Activated CD8-positive, alpha-beta memory T cell treated with anti-CD3 and anti-CD28 coated beads, Interleukin-2, amount 50 U/mL, for 1 hour (primary cell): ENCODE measurements at regions not wholly inside any gene's neighbourhood (a gene's known extent, or its start where the extent isn't known, plus 50 kb on each side); places are given as distances from the start of the nearest gene placed in this dataset.

Source experiments
- DNase-seq: peaks from one replicate; pipeline ENCODE4 v3.0.0-alpha.2; 2020; ENCODE audit errors: extremely low read depth

DNA sequence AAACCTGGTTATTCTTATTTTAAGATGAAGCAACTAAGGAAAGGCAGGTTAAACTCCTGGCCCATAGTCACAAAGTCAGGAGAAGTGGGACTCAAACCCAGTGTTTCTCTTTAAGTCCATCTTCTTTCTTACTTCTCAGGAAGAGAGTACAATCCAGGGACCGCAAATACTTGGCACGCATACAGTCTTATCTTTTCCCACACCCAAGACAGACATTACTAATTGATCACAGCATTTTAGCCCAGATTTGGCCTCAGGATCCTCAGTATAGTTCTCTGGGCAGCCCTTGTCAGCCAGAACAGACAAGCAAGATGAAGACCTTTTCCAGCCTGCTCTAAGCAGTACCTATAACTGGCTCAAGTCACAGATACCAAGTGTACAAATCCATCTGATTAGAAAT lies 125.5 kb upstream of the RAI14 start:
- DNase-seq: no peak

DNA sequence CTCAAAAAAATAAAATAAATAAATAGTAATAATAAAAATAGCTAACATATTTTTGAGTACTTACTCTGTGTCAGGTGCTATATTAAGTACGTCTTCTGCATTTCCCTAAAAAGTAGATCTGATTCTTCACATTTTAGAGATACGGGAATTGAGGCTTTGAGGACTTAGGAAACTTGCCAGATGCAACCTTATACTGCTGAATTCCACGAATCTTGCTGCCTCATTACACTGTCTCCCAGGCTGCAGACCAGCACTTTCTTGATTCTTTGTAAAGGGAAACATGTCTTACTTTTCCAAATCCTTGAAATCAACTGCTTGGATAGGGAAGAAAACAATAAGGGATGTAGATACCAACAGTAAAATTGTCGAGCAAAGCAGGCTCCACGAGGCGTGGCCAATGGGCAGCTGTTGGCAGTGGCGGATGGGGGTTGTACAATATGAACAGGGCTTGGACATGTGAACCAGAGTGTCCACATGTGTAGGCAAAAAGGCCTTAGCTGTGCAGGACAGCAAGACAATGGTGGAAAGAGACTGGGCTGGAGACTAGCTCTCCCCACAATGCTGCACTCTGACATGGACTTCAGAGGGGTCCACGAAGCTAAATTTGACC lies 124.3 kb upstream of the RAI14 start:
- no peak for DNase-seq

DNA sequence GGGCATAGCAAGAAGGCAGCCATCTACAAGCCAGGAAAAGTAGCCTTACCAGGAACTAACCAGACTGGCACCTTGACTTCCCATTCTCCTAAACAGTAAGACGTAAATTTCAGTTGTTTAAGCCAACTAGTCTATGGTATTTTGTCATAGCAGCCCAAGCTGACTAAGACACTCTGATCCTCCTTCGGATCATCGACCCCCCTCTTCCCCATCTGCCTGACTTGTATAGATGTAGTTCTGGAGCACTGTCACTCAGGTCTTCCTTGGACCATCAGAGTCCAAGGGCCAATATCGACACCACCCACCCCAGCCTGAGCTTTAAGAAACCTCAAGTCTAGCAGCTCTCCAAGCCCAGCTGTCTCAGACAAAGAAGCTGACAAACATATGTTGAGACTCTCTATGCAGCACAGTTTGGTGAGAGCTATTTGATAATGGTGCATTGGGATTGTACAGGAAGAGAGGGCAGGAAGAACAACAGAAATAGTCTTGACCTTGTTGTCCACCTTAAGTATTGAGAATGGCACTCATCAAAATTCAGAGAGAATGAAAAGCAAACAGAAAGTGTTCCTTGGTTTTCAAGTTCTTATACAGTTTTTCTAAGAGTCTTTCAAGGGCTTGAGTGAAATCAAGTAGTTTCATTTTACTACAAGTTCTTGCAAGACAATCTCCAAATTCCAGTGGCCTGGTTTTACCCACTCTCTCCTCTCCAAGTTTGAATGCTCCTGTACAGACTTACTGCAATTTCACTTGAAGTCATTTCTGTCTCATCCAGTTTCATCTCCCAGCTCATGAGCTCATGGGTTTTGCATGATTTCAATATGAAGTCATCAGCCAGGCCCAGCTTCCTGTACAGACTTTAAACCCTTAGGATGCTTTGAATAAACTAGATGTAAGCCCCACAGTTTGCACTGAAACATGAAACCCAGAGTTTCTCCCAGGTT lies 122.3 kb upstream of the RAI14 start:
- DNase-seq: no peak

DNA sequence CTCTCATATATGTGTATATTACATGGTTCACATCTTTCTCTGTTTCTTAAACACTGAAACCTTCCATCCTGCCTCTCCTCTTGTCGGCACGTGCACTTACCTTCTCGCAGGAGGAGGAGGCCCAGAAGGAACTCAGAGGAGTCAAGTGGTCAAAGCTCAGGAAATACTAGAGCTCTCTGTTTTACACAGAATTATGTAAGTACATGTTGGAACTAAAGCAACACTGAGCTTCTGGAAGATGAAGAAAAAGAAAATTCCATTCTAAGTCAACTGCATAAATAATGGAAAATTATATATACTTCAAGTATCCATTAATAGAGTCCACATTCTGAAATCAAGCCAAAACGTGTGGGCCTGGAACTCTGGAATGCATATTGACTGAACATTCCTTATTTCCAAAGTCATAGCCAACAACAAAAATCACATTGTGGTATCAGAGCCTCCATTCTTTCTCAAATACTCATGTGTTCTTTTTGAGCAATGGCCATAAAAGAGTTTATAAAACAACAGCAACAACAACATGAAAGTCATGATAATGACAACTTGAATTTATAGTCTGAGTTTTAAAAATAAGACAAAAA lies 121.5 kb upstream of the RAI14 start:
- DNase-seq: no peak

DNA sequence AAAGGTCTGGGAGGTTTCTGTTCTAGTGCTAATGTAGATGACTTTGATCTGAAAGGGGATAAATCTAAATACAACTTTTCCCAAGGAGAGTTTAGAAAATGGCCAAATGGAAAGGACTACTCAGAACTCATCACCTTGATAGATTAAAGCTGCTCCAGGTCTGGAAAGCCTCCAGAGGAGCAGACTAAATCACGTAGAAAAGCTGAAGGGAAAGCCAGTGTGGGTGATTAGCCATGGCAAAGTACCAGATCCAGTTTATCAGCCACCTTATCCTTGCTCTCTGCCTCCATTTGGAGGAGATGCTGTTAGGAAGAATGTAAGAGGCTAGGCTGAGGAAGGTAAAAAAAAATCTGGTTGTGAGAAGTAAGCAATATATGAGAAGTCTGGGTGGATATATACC lies 120.7 kb upstream of the RAI14 start:
- DNase-seq: no peak

DNA sequence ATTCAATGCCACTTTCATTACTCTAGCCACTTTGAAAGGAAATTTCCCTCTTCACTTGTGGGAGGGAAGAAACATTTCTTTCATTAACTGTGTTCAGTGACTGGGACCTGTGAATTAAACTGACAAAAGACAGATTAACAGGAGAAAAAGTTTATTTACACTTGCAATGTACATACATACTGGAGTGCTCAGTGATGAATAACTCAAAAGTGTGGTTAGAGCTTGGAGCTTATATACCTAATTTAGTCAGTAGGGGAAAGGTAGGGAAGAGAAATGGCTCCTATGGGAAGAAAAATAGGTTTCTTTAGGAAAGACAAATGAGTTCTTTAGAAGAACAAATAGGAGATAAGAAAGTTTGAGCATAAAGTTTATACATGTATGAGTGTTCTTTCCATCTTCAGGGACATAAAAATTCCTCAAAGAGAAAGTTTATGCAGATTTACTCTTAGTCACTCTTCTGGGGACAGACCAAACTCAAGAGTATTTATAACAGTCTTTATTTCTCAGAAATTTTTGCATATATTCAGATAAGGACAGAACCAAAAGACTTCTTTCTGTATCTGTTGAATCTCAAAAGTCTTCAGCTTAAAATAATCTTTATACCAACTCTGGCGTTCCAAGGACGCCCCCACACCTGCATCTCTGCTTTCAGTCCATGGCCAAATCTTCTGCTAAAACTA lies 120.0 kb upstream of the RAI14 start:
- DNase-seq: no peak

DNA sequence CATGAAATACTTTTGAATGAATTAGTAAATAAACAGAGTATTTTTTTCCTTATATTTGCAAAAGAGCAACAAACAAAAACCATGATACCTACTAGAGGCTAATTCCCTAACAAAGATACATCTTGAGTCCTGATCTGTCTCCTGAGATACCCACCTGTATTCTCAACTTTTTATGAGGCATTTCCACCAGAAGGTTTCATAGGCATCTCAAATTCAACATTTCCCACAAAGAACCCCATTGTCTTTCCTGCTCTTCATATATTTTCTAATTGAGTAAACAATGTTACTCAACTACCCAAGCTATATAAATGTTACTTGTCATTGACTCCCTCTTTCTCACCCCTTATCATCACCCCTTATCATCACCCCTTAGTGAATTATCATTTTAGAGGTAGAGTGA lies 119.4 kb upstream of the RAI14 start:
- DNase-seq: no peak

DNA sequence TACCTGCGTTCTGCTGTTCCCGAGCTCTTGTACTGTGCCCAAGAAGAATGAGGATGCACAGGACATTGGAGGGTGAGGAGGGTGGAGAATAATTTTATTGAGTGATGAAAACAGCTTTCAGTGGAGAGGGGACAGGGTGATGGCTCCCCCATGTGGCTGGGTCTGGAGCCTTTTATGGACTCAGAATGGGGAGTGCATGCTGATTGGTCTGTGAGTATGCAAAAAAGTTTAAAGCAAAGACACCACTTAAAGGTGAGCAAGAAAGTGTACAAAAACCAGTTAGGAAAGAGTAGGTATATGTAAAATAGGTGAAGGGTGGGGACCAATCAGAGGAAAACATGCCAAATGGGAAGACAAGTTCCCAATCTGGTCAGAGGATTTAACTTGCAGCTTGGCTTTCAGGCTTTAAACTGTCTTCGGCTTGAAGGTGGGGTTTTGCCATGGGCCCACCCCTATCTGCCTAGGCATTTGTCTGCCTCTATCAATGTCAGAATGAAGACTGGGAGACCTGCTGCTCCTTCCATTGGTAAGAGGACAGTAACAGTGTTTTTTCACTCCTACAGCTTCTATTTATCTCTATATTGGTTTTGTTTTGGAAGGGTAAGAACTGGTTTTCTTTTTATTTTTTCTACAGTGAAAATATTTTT lies 118.0 kb upstream of the RAI14 start:
- DNase-seq: no peak

DNA sequence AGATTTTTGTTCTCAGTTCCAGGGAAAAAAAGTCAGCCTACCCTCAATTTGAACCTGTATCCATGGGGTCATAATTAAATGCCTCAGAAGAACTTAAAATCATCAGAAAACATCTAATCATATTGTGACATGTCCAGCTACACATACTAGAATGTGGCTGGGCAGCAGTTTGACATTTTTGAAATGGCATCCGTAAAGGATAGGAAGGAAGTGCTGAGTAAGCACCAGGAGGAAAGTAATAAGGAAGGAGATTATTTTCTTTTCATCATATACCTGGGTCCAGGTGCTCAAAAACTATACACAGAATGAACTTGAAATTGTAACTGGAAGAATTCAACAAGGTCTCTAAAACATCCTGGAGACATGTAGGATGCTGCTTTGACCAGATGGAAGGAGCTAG lies 116.9 kb upstream of the RAI14 start:
- DNase-seq: no peak

DNA sequence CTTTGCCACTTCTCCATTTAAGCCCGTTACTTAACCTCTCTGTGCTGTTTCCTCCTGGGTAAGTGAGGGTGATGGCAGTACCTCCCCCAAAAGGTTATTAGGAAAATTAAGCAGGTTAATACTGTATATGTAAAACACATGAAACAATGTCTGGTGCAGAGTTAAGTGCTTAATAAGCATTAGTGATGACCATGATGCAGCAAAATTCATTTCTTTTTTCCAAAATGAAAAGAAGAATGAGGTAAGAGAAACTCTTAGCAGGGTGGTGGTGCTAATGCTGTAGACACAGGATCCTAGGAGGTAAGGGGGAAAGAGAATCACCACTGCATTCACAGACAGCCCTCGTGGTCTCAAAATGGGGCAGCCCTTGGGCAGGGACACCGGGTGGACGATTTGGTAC lies 115.1 kb upstream of the RAI14 start:
- no peak for DNase-seq

DNA sequence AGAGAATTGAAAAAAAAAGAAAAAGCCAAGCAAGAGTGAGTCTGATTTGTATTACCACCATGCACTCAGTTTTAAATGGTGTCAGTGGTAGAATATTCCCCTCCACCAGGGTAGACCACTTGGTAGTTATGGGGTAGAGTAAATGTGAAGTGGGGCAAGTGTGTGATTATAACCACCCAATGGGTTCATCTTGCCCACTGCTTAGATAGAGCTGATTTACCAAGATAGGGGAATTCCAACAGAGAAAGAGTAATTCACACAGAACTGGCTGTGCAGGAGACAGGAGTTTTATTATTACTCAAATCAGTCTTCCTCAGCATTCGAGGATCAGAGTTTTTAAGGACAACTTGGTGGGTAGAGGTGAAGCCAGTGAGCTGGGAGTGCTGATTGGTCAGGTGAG lies 113.3 kb upstream of the RAI14 start:
- DNase-seq: no peak

DNA sequence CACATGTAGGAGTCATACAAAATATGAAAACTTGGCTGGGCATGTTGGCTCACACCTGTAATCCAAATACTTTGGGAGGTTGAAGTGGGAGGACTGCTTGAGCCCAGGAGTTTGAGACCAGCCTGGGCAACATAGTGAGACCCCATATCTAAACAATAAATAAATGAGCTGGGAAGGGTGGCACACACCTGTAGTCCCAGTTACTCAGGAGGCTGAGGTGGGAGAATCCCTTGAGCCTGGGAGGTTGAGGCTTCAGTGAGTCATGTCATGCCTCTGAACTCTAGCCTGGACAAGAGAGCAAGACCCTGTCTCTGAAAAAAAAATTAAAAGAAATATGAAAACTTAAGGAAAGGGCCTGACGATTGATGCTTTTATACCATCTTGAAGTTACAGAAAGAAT lies 112.4 kb upstream of the RAI14 start:
- no peak for DNase-seq

DNA sequence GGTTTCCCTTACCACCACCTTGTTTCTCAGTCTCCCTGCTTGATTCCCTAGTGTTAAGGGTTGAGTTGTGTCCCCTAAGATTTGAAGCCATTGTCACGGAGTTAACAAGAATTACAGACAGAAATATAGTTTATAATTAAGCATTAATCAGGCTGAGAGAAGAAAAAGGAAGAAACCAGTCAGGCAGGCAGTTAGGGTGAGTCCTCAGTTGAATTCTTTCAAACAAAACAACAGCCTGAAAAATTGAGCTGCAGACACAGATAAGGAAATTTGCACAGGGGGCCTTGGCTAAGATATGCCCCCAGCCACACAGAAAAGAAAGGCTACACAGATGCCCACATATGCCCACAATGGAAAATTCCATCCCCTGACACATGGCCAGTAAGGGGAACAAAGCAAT lies 111.7 kb upstream of the RAI14 start:
- DNase-seq: no peak

DNA sequence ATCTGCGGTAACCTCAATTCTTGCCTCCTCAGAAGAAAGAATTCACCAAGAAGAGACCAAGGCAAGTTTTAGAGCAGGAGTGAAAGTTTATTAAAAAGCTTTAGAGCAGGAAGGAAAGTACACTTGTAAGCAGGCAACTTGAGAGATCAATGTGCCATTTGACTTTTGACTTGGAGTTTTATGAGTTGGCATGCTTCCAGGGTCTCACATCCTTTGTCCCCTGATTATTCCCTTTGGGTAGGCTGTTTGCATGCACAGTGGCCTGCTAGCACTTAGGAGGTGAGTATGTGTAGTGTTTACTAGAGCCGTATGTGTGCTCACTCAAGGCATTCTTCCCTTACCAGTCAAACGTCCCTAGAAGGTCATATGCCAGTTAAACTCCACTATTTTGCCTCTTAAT lies 111.0 kb upstream of the RAI14 start:
- no peak for DNase-seq

DNA sequence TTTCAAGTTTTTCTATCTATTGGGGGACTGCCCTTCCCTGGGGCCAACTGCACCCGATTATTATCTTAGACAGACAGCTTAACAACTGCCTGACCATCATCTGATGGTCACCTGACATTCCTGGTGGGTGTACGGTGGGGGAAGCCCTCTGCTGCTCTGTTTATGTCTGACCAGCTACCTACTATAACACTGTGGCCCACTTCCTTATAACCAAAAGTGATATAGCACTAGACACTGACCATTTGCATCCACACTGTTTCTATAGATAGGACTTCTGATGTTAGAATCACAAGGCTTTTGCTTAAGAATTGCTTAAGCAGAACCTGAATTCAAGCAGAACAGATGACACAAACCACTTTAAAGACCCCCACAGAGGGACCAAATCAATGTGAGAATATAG lies 110.5 kb upstream of the RAI14 start:
- no peak for DNase-seq

DNA sequence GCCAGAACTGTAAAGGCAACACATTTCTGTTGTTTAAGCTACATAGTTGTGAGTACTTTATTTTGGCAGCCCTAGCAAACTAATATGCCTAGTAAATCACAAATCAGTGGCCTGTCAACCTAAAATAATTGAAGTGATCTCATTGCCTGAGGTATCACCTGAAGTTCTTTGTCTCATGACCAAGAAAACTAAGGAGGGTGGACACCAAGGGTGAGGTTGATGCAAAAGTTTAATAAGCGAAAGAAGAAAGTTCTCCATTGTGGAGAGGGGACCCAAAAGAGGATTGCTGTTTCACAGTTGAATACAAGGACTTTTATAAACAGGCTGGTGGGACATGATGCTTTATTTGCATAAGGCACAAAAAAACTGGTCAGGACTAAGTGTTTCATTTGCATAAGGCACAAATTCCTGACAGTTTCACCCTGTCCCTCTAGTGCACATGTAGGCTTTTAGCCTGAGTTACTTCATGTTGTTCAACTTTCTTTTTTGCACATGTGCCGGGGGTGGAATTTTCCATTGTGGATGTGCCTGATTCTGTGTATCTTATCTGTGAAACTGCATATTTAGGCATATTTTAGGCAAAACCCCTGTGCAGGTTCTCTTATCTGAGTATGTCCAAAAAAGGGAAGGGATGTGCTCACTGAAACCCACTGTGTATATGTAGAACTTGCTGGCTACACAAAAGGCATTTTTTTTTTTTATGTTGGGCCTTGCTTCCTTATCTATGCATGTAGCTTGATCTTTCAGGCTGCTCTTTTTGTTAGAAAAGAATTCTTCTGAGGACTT lies 108.6 kb upstream of the RAI14 start:
- DNase-seq: no peak

DNA sequence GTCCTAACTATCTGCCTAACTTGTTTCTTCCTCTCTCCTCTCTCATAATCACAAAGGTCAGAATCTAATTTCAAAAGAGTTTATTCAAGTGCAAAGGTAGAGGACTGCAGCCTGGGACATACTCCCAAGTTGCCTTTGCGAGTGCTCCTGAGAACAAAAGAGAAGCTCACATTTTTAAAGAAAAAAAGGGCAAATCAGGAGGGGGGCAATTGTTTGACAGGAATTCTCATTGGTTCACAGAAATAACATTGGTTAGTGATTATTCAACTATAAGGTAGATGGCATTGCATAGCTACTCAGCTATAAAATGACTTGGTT lies 108.1 kb upstream of the RAI14 start:
- no peak for DNase-seq

DNA sequence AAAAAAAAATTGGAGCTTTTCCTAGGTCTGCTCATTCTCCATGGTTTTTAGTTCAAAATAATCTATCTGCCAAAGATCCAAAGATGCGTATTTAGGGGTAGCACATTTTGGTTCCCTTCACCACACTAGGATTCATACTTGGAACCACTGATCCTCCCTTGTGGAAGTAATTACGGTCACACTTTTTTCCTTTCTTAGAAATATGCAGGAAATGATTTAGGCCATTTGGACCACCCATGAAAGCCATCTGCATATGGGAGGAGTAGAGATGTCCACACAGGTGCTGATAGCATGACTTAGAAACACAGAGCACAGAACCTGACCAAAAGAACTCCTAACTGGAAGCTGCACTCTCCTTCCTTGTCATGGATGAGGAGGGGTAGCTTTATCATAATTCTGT lies 105.9 kb upstream of the RAI14 start:
- DNase-seq: no peak

DNA sequence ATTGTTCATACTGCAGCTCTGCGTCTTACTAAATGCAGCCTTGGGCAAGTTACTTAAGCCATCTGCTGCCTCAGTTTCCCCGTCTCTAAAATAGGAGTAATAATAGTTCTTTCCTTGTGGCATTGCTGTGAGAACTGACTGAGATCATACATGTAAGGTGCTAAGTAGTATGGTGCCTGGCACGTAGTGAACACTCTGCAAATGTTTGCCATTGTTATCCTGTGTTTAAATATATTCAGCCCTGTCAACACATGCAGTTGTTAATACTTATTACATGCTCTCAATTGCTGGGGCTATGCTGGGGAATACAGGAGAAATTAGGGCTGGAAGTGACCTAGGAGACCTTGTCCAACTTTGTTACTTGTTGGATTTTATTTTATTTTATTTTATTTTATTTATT lies 105.2 kb upstream of the RAI14 start:
- no peak for DNase-seq

DNA sequence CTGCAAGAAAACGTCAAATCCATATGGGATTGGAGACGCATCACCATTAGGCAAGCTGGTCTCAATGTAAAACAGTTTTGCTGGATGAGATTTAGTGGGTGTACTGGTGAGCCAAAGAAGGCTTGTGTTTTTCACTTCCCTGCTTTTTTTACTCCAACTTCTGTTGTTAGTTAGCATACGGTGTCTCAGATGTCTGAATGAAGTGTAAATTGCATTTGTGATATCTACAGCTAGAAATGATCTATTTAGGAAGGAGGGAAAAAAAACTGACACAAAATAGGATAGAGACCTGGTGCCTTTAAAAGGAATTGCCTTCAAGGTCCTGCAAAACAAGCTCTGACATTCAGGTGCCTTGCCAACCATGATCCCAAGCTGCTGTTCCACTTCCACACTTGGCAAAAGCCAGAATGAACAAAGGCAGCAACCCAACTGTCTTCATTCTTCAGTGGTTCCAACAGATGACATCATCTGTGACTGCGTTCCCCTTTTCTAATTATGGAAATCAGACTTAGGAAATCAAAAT lies 104.2 kb upstream of the RAI14 start:
- DNase-seq: no peak

DNA sequence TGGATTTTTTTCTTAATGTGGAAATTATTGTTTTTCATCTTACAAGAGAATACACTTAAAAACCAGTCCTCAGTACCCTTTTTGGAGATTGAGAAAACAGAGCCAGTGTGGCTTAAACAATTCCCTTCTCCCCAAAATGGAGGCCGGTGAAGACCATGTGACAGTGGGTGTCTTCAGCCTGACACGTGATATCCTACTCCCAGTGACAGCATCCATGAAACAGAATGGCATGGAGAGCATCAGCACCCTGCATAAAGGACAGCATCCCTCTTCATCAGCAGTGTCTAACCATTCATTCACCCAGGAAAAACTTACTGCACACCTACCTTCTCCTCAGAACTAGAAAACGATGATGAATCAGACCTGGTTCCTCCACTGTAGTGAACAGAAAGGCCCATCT lies 103.4 kb upstream of the RAI14 start:
- no peak for DNase-seq
